OCI-LY1 (cell line): ENCODE measurements at regions not wholly inside any gene's neighbourhood (a gene's known extent, or its start where the extent isn't known, plus 50 kb on each side); places are given as distances from the start of the nearest gene placed in this dataset.

ENCODE experiments used
- EZH2 ChIP-seq: fragments of 200-600 bp; sonication (generic), shearing (Covaris generic); IDR thresholded peaks from 2 replicates; pipeline ENCODE4 v1.8.0; 2017; ENCODE audit warnings: borderline replicate concordance, mixed run types, mild to moderate bottlenecking, antibody characterized with exemption, low read length, moderate library complexity, mixed read lengths
- TF ChIP-seq, protein P1 (sequence below): fragments of 200-600 bp; sonication (generic), shearing (Covaris generic); IDR thresholded peaks from 2 replicates; pipeline ENCODE4 v1.5.1; 2017; ENCODE audit warnings: mild to moderate bottlenecking, antibody characterized with exemption, low read length, moderate library complexity, mixed read lengths

DNA sequence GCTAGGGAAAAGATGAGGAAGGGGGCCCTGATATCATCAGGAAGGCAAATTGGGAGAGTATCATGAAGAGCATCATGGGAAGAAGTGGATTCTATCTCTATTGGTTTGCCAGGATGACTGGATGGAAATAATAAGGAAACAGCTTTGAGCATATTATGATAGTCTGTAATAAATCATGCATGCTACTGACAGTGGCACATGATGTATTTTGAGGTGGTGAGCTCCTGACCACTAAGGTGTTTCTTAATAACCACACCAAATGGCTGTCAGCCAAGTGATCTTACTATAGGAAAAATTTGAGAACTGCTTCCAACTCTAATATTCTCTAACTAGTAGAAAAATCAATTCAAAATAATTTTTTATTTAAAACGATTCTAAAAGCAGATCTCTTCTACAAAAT is 548.4 kb upstream of the JAG1 start:
- TF ChIP-seq EZH2 = no peak
- TF ChIP-seq, protein P1, sequence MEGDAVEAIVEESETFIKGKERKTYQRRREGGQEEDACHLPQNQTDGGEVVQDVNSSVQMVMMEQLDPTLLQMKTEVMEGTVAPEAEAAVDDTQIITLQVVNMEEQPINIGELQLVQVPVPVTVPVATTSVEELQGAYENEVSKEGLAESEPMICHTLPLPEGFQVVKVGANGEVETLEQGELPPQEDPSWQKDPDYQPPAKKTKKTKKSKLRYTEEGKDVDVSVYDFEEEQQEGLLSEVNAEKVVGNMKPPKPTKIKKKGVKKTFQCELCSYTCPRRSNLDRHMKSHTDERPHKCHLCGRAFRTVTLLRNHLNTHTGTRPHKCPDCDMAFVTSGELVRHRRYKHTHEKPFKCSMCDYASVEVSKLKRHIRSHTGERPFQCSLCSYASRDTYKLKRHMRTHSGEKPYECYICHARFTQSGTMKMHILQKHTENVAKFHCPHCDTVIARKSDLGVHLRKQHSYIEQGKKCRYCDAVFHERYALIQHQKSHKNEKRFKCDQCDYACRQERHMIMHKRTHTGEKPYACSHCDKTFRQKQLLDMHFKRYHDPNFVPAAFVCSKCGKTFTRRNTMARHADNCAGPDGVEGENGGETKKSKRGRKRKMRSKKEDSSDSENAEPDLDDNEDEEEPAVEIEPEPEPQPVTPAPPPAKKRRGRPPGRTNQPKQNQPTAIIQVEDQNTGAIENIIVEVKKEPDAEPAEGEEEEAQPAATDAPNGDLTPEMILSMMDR = no peak
